Stimulated activated CD4-positive, alpha-beta T cell treated with anti-CD3 and anti-CD28 coated beads, Interleukin-2, amount 100 ng/mL, for 48 hours (primary cell): ENCODE measurements at regions not wholly inside any gene's neighbourhood (a gene's known extent, or its start where the extent isn't known, plus 50 kb on each side); places are given as distances from the start of the nearest gene placed in this dataset.

Experiments used
- DNase-seq, 2 donors: peaks; one replicate each; pipeline ENCODE4 v3.0.0-alpha.2; 2020

- DNase-seq: no peak
Observed at GRCh38 chr1:168381850-168382249, 101.2 kb downstream of the TBX19 start.

GRCh38 chr1:168380945-168381344, 100.3 kb downstream of the TBX19 start:
- DNase-seq: no peak

GRCh38 chr1:168379104-168379860, 98.6 kb downstream of the TBX19 start:
- no peak for DNase-seq

GRCh38 chr1:168375566-168376300, 95.1 kb downstream of the TBX19 start:
- DNase-seq: no peak

- no peak for DNase-seq
Observed at GRCh38 chr1:168374566-168374965, 93.9 kb downstream of the TBX19 start.

- DNase-seq: no peak
Observed at GRCh38 chr1:168373869-168374268, 93.2 kb downstream of the TBX19 start.

- no peak for DNase-seq
Observed at GRCh38 chr1:168372861-168373371, 92.2 kb downstream of the TBX19 start.

- DNase-seq: no peak
Observed at GRCh38 chr1:168372307-168372706, 91.6 kb downstream of the TBX19 start.

GRCh38 chr1:168371477-168371876, 90.8 kb downstream of the TBX19 start:
- DNase-seq: no peak

GRCh38 chr1:168370586-168370985, 89.9 kb downstream of the TBX19 start:
- no peak for DNase-seq

GRCh38 chr1:168369655-168370054, 89.0 kb downstream of the TBX19 start:
- no peak for DNase-seq

GRCh38 chr1:168368131-168368530, 87.5 kb downstream of the TBX19 start:
- DNase-seq: no peak

GRCh38 chr1:168365719-168366479, 85.2 kb downstream of the TBX19 start:
- DNase-seq: no peak
